Nephron progenitor cell (in vitro differentiated cells): ENCODE measurements at regions not wholly inside any gene's neighbourhood (a gene's known extent, or its start where the extent isn't known, plus 50 kb on each side); places are given as distances from the start of the nearest gene placed in this dataset.

Experiments
- DNase-seq: peaks from one replicate; pipeline ENCODE4 v3.0.0; 2021
- H3K27ac Mint-ChIP-seq: 2 replicates; pipeline ENCODE4 v1.8.0; 2021; ENCODE audit warnings: mild to moderate bottlenecking, moderate library complexity, mixed read lengths
- H3K27me3 Mint-ChIP-seq: 2 replicates; pipeline ENCODE4 v1.8.0; 2021; ENCODE audit warnings: mild to moderate bottlenecking, low read depth, mixed read lengths; ENCODE audit not compliant: poor library complexity
- H3K36me3 Mint-ChIP-seq: 2 replicates; pipeline ENCODE4 v1.8.0; 2021; ENCODE audit warnings: low read depth, mixed read lengths
- H3K4me1 Mint-ChIP-seq: 2 replicates; pipeline ENCODE4 v1.8.0; 2021; ENCODE audit warnings: mixed read lengths
- H3K4me3 Mint-ChIP-seq: 2 replicates; pipeline ENCODE4 v1.8.0; 2021; ENCODE audit warnings: mild to moderate bottlenecking, moderate library complexity, mixed read lengths
- H3K9me3 Mint-ChIP-seq: 2 replicates; pipeline ENCODE4 v1.8.0; 2021; ENCODE audit warnings: mild to moderate bottlenecking, moderate library complexity, mixed read lengths
- TF ChIP-seq, protein P1 (sequence below): fragments of 200-600 bp; sonication (generic); IDR thresholded peaks from 2 replicates; pipeline ENCODE4 v1.5.0; 2021; ENCODE audit warnings: antibody characterized with exemption

DNA sequence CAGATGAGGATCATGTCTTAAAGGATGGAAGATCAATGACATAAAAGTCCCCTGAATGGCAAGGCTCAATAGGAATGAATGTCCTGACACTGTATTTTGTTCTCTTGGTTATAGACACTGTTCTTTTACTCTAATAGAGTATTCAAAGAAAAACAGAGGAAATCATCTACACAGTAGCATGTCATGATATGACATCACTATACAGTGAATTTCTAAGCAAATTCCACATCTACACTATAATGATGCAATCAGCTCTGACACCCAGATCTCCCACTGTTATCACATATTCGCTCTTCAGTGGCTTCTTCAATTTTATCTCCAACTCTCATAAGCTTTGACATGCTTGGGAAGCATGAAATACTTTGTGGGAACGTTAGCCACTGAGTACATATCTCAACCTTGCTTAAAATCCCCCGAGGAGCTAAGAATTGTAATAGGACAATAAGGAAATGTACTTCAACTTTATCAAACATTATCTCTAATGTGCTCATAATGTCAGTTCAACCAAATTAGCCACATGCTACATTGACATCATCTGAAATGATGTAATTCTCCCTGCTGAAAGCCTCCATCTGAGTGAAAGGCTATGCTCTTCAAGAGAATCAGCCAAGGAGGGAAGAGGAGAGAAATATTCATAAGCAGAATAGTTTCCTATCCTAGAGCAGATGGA is 139.6 kb upstream of the PTCHD1 start:
- peaks cover 4% of the 10 kb centered on the region for H3K27me3 Mint-ChIP-seq
- no peaks in the 10 kb centered on the region for H3K9me3 Mint-ChIP-seq
- no peak for DNase-seq
- no peaks in the 10 kb centered on the region for H3K4me1 Mint-ChIP-seq
- no peaks in the 10 kb centered on the region for H3K36me3 Mint-ChIP-seq
- no peak overlapping the region for H3K27ac Mint-ChIP-seq
- no peak overlapping the region for H3K4me3 Mint-ChIP-seq
- TF ChIP-seq, protein P1, sequence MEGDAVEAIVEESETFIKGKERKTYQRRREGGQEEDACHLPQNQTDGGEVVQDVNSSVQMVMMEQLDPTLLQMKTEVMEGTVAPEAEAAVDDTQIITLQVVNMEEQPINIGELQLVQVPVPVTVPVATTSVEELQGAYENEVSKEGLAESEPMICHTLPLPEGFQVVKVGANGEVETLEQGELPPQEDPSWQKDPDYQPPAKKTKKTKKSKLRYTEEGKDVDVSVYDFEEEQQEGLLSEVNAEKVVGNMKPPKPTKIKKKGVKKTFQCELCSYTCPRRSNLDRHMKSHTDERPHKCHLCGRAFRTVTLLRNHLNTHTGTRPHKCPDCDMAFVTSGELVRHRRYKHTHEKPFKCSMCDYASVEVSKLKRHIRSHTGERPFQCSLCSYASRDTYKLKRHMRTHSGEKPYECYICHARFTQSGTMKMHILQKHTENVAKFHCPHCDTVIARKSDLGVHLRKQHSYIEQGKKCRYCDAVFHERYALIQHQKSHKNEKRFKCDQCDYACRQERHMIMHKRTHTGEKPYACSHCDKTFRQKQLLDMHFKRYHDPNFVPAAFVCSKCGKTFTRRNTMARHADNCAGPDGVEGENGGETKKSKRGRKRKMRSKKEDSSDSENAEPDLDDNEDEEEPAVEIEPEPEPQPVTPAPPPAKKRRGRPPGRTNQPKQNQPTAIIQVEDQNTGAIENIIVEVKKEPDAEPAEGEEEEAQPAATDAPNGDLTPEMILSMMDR, result no peak

- Mint-ChIP-seq H3K4me1 (no peaks in the 10 kb centered on the region), H3K4me3 (no peak overlapping the region), H3K27ac (no peak overlapping the region), H3K36me3 (no peaks in the 10 kb centered on the region), H3K9me3 (no peaks in the 10 kb centered on the region), H3K27me3 (no peaks in the 10 kb centered on the region)
- TF ChIP-seq, protein P1, result no peak
- no peak for DNase-seq
These were observed 138.9 kb upstream of the PTCHD1 start for GRCh38 chrX:23195761-23196160.

GRCh38 chrX:23201706-23202105 is 132.9 kb upstream of the PTCHD1 start:
- no peaks in the 10 kb centered on the region for H3K4me1 Mint-ChIP-seq

GRCh38 chrX:23202326-23202725 is 132.3 kb upstream of the PTCHD1 start:
- DNase-seq, result no peak

More at GRCh38 chrX:23201706-23202105, 132.9 kb upstream of the PTCHD1 start:
- Mint-ChIP-seq H3K27me3 (no peaks in the 10 kb centered on the region), H3K9me3 (no peaks in the 10 kb centered on the region), H3K27ac (no peak overlapping the region), H3K36me3 (no peaks in the 10 kb centered on the region), H3K4me3 (no peak overlapping the region)
- TF ChIP-seq, protein P1, result no peak
- DNase-seq, result no peak

GRCh38 chrX:23223169-23223568 is 111.5 kb upstream of the PTCHD1 start:
- no peak overlapping the region for H3K4me3 Mint-ChIP-seq
- H3K27me3 Mint-ChIP-seq, result peaks cover 2% of the 10 kb centered on the region
- no peak overlapping the region for H3K27ac Mint-ChIP-seq
- no peaks in the 10 kb centered on the region for H3K9me3 Mint-ChIP-seq
- no peak for DNase-seq
- TF ChIP-seq, protein P1, result no peak
- peaks cover 6% of the 10 kb centered on the region for H3K4me1 Mint-ChIP-seq
- H3K36me3 Mint-ChIP-seq, result no peaks in the 10 kb centered on the region

More at GRCh38 chrX:23202326-23202725, 132.3 kb upstream of the PTCHD1 start:
- TF ChIP-seq, protein P1, result no peak
- Mint-ChIP-seq H3K4me1 (no peaks in the 10 kb centered on the region), H3K27ac (no peak overlapping the region), H3K9me3 (no peaks in the 10 kb centered on the region), H3K27me3 (no peaks in the 10 kb centered on the region), H3K4me3 (no peak overlapping the region), H3K36me3 (no peaks in the 10 kb centered on the region)

DNA sequence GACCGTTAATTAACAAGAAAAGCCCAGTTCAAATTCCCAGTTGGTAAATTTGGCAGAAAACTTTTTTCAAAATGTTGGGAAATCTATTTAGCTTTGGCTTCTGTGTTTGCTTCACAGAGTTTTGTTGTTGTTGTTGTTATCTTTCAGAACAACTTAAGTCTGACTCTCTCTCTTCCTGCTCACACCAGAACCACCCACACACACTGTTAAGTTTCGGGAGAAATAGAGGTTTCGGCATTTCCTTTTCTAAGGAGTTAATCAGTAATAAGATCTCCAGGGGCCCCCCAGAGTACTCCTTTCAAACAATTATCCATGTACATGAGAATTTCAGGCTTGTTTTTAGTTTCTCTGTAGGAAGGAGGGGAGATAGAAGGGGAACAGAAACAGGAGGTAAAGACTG is 106.2 kb upstream of the PTCHD1 start:
- no peaks in the 10 kb centered on the region for H3K9me3 Mint-ChIP-seq
- TF ChIP-seq, protein P1, result no peak
- H3K27ac Mint-ChIP-seq, result peak overlapping the region; percentile 72
- H3K4me3 Mint-ChIP-seq, result peak overlapping the region; percentile 54
- H3K4me1 Mint-ChIP-seq, result peaks cover 36% of the 10 kb centered on the region
- H3K36me3 Mint-ChIP-seq, result no peaks in the 10 kb centered on the region
- DNase-seq, result no peak
- H3K27me3 Mint-ChIP-seq, result peaks cover 2% of the 10 kb centered on the region
